Neutrophil (primary cell): ENCODE measurements at regions not wholly inside any gene's neighbourhood (a gene's known extent, or its start where the extent isn't known, plus 50 kb on each side); places are given as distances from the start of the nearest gene placed in this dataset.

Experiments
- H3K27ac ChIP-seq: fragments of 200-600 bp; sonication (generic); 2 replicates; pipeline ENCODE4 v1.5.1; 2016; ENCODE audit warnings: mild to moderate bottlenecking, moderate library complexity
- H3K27me3 ChIP-seq: fragments of 200-600 bp; sonication (generic); 2 replicates; pipeline ENCODE4 v1.6.0; 2016; ENCODE audit warnings: mild to moderate bottlenecking
- H3K36me3 ChIP-seq: fragments of 200-600 bp; sonication (generic); 2 replicates; pipeline ENCODE4 v1.5.1; 2017
- H3K4me1 ChIP-seq, 2 experiments: fragments of 200-600 bp in 1 of 2; sonication (generic) in 1 of 2; 1 replicate in 1 of 2; 2 replicates in 1 of 2; pipeline versions ENCODE4 v1.5.1 to v1.6.1; 2013 to 2016; ENCODE audit warnings: low read depth in 1 of 2, low read length in 1 of 2, mild to moderate bottlenecking in 1 of 2, moderate library complexity in 1 of 2; ENCODE audit not compliant: control insufficient read depth in 1 of 2, insufficient read depth in 1 of 2
- H3K4me3 ChIP-seq, 2 experiments: fragments of 200-600 bp in 1 of 2; sonication (generic) in 1 of 2; 1 replicate in 1 of 2; 2 replicates in 1 of 2; pipeline ENCODE4 v1.5.1; 2013 to 2016; ENCODE audit warnings: low read depth in 1 of 2, low read length in 1 of 2, mild to moderate bottlenecking in 1 of 2, moderate library complexity in 1 of 2
- H3K9me3 ChIP-seq: fragments of 200-600 bp; sonication (generic); 2 replicates; pipeline ENCODE4 v1.5.1; 2016
- TF ChIP-seq, protein P1 (sequence below): fragments of 200-600 bp; sonication (generic); IDR thresholded peaks from 2 replicates; pipeline ENCODE4 v1.5.1; 2016; ENCODE audit warnings: antibody characterized with exemption

DNA sequence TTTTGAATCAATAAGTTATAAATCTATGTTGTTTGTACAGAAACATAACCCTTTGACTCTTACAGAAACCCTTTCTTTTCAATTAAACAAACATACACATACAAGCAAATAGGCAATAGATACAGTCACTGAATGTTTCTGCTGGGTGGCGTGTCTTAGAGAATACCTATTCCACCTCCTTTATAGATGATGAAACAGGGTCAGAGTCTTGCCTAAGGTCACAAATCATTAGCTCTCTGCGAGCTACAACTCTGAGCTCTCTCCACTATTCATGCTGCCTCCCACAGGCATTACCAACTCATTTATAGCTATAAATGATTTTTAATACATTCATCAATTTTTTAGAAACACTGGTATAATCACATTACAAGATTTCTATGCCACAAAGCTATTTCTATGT lies 152.6 kb downstream of the RSL24D1 start:
- Histone ChIP-seq H3K4me1 (no peaks in the 10 kb centered on the region), H3K4me3 (no peak overlapping the region), H3K27me3 (no peaks in the 10 kb centered on the region), H3K27ac (no peak overlapping the region), H3K36me3 (no peaks in the 10 kb centered on the region), H3K9me3 (no peaks in the 10 kb centered on the region)
- TF ChIP-seq, protein P1, sequence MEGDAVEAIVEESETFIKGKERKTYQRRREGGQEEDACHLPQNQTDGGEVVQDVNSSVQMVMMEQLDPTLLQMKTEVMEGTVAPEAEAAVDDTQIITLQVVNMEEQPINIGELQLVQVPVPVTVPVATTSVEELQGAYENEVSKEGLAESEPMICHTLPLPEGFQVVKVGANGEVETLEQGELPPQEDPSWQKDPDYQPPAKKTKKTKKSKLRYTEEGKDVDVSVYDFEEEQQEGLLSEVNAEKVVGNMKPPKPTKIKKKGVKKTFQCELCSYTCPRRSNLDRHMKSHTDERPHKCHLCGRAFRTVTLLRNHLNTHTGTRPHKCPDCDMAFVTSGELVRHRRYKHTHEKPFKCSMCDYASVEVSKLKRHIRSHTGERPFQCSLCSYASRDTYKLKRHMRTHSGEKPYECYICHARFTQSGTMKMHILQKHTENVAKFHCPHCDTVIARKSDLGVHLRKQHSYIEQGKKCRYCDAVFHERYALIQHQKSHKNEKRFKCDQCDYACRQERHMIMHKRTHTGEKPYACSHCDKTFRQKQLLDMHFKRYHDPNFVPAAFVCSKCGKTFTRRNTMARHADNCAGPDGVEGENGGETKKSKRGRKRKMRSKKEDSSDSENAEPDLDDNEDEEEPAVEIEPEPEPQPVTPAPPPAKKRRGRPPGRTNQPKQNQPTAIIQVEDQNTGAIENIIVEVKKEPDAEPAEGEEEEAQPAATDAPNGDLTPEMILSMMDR: no peak

DNA sequence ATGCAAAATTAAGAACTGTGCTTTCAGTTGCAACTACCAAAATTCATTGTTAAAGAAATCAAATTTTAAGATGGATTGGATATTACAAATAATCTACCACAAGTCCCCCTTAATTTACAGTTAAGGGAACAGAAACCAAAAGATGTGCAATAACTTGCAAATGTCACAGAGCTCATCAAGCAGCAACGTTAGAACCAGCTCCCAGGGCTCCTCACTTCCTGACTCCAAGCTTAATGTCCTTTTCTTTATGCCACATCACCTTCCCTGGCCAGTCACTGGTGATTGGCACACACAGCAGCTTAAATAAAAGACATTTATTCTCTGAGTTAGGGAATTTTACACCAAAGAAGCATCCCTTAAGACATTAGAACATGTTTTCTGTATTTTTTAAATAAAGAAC lies 159.7 kb downstream of the RSL24D1 start:
- no peak overlapping the region for H3K4me3 ChIP-seq
- H3K27ac ChIP-seq: no peak overlapping the region
- no peaks in the 10 kb centered on the region for H3K27me3 ChIP-seq
- TF ChIP-seq, protein P1: no peak
- no peaks in the 10 kb centered on the region for H3K9me3 ChIP-seq
- H3K4me1 ChIP-seq: no peaks in the 10 kb centered on the region
- H3K36me3 ChIP-seq: no peaks in the 10 kb centered on the region

DNA sequence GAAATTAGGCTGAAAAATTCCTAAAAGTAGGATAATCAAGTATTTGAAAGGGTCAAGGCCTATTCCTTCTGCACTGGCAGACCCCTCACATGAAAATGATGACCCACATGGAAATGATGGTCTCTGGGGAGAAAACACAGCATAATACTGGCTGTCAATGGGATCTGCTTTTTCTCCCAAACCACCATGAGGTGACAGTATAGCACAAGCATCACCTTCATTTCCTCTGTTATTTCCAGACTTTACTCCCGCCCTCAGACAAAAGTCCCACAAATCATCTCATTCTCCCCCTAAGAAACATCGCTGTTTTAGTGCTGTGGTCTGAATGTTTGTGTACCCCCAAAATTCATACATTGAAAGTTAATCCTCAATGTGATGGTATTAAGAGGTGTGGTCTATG lies 161.0 kb downstream of the RSL24D1 start:
- H3K27ac ChIP-seq: no peak overlapping the region
- no peaks in the 10 kb centered on the region for H3K9me3 ChIP-seq
- TF ChIP-seq, protein P1: no peak
- no peak overlapping the region for H3K4me3 ChIP-seq
- no peaks in the 10 kb centered on the region for H3K36me3 ChIP-seq
- no peaks in the 10 kb centered on the region for H3K4me1 ChIP-seq
- no peaks in the 10 kb centered on the region for H3K27me3 ChIP-seq

DNA sequence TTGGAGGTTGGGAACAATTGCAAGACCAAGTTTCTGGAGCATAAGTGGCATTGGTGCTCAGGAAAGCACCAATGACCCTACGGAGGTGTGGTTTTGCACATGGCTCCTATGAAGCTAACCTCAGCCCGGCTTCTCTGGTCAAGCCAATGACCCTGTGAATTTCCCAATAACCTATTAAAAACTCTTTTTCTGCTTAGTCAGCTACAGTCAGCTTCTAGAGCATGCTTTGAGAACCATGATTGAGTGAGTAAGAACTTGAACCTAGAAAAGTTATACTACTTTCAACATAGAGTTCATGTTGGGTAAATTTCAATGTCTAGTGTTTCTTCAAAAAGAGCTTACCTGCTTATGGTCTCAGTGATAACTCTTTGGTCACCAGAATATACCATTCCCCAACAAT lies 163.2 kb downstream of the RSL24D1 start:
- Histone ChIP-seq H3K27me3 (no peaks in the 10 kb centered on the region), H3K9me3 (no peaks in the 10 kb centered on the region), H3K36me3 (no peaks in the 10 kb centered on the region), H3K27ac (no peak overlapping the region), H3K4me1 (no peaks in the 10 kb centered on the region), H3K4me3 (no peak overlapping the region)
- TF ChIP-seq, protein P1: no peak

DNA sequence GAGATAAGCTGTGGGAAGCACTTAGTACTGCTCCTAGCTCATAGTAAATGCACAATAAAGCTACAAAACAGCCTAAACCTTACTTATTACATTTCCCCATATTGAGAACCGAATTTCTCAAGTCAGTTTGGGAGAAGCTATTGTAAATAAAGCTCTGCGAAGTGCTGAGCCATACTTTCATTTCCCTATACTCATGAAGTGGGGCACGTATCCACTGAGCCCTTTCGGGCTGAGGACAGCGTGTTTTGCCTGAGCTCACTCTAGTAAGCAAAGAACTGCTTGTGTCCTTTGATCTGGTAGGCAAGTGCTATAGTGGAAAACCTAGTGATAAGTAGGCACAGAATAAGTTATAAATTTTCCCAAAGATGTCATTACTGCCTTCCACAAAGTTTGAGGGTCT lies 165.0 kb downstream of the RSL24D1 start:
- TF ChIP-seq, protein P1: no peak
- no peaks in the 10 kb centered on the region for H3K9me3 ChIP-seq

DNA sequence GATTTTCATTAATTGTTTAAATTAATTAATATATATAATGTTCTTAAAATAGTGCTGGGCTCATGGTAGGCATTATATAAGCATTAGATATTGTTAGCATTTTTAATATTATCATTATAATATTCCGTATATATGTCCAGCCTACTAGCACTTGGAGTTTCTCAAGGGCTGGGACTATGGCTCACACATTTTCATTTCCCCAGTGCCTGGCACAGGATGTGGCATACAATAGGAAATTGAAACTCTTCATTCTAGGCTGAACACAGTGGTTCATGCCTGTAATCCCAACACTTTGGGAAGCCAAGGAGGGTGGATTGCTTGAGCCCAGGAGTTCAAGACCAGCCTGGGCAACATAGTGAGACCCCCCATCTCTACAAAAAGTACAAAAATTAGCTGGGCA lies 170.4 kb downstream of the RSL24D1 start:
- Histone ChIP-seq H3K27ac (no peak overlapping the region), H3K27me3 (no peaks in the 10 kb centered on the region), H3K36me3 (no peaks in the 10 kb centered on the region), H3K9me3 (no peaks in the 10 kb centered on the region), H3K4me1 (no peaks in the 10 kb centered on the region), H3K4me3 (no peak overlapping the region)
- TF ChIP-seq, protein P1: no peak

More for the DNA sequence above, 165.0 kb downstream of the RSL24D1 start:
- Histone ChIP-seq H3K4me1 (no peaks in the 10 kb centered on the region), H3K27ac (no peak overlapping the region), H3K4me3 (no peak overlapping the region), H3K27me3 (no peaks in the 10 kb centered on the region), H3K36me3 (no peaks in the 10 kb centered on the region)
